Keratinocyte (primary cell): ENCODE measurements at regions not wholly inside any gene's neighbourhood (a gene's known extent, or its start where the extent isn't known, plus 50 kb on each side); places are given as distances from the start of the nearest gene placed in this dataset.

Experiments
- EZH2 ChIP-seq: IDR thresholded peaks from one replicate; pipeline ENCODE4 v1.6.1; 2012; ENCODE audit warnings: inconsistent platforms, mild to moderate bottlenecking, low read length, moderate library complexity
- TF ChIP-seq, protein P1 (sequence below), 3 experiments: IDR thresholded peaks in 1 of 3; conservative IDR thresholded peaks in 1 of 3; optimal IDR thresholded peaks in 1 of 3; 2 replicates in 2 of 3; 3 replicates in 1 of 3; pipeline versions ENCODE3 to v1.5.1; 2011; ENCODE audit warnings: low read length in 3 of 3, mild to moderate bottlenecking in 3 of 3, moderate library complexity in 2 of 3, control low read depth in 1 of 3, inconsistent platforms in 1 of 3; ENCODE audit not compliant: insufficient read depth in 2 of 3; ENCODE audit errors: extremely low read depth in 1 of 3

DNA sequence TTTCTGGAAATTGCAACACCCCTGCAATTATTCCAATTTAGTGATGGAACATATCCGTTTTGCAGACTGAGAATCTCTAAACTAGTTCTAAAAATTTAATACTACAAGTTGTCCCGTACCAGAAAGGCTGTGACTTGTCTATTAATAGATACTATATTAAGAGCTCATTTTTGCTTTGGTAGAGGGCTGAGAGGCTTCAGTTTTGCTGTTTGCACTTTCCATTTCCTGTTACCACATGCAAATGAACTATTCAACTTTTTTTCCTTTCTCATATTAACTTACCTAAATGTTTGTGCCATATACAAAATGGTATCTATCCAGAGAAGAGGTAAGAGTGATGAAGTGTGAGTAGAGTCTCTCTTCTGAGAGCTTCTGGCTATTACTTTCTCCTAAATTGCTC is 101.5 kb upstream of the CRBN start:
- TF ChIP-seq, protein P1, sequence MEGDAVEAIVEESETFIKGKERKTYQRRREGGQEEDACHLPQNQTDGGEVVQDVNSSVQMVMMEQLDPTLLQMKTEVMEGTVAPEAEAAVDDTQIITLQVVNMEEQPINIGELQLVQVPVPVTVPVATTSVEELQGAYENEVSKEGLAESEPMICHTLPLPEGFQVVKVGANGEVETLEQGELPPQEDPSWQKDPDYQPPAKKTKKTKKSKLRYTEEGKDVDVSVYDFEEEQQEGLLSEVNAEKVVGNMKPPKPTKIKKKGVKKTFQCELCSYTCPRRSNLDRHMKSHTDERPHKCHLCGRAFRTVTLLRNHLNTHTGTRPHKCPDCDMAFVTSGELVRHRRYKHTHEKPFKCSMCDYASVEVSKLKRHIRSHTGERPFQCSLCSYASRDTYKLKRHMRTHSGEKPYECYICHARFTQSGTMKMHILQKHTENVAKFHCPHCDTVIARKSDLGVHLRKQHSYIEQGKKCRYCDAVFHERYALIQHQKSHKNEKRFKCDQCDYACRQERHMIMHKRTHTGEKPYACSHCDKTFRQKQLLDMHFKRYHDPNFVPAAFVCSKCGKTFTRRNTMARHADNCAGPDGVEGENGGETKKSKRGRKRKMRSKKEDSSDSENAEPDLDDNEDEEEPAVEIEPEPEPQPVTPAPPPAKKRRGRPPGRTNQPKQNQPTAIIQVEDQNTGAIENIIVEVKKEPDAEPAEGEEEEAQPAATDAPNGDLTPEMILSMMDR (optimal IDR thresholded peaks at IDR 0.05 in 1 of 3, IDR thresholded peaks at IDR 0.05 in 1 of 3, conservative IDR thresholded peaks at IDR 0.05 in 1 of 3; ENCODE audit: extremely low read depth in 1 of 3, insufficient read depth in 2 of 3, low read length in 3 of 3): no peak
- no peak for TF ChIP-seq EZH2
